OCI-LY1 (cell line): ENCODE measurements at regions not wholly inside any gene's neighbourhood (a gene's known extent, or its start where the extent isn't known, plus 50 kb on each side); places are given as distances from the start of the nearest gene placed in this dataset.

Source experiments
- EZH2 ChIP-seq: fragments of 200-600 bp; sonication (generic), shearing (Covaris generic); IDR thresholded peaks from 2 replicates; pipeline ENCODE4 v1.8.0; 2017; ENCODE audit warnings: borderline replicate concordance, mixed run types, mild to moderate bottlenecking, antibody characterized with exemption, low read length, moderate library complexity, mixed read lengths
- TF ChIP-seq, protein P1 (sequence below): fragments of 200-600 bp; sonication (generic), shearing (Covaris generic); IDR thresholded peaks from 2 replicates; pipeline ENCODE4 v1.5.1; 2017; ENCODE audit warnings: mild to moderate bottlenecking, antibody characterized with exemption, low read length, moderate library complexity, mixed read lengths

GRCh38 chr3:159938714-159939113 lies 49.9 kb upstream of the IL12A start:
- TF ChIP-seq, protein P1, sequence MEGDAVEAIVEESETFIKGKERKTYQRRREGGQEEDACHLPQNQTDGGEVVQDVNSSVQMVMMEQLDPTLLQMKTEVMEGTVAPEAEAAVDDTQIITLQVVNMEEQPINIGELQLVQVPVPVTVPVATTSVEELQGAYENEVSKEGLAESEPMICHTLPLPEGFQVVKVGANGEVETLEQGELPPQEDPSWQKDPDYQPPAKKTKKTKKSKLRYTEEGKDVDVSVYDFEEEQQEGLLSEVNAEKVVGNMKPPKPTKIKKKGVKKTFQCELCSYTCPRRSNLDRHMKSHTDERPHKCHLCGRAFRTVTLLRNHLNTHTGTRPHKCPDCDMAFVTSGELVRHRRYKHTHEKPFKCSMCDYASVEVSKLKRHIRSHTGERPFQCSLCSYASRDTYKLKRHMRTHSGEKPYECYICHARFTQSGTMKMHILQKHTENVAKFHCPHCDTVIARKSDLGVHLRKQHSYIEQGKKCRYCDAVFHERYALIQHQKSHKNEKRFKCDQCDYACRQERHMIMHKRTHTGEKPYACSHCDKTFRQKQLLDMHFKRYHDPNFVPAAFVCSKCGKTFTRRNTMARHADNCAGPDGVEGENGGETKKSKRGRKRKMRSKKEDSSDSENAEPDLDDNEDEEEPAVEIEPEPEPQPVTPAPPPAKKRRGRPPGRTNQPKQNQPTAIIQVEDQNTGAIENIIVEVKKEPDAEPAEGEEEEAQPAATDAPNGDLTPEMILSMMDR: no peak
- no peak for TF ChIP-seq EZH2
